Stimulated activated CD4-positive, alpha-beta T cell treated with anti-CD3 and anti-CD28 coated beads, Interleukin-2, amount 100 ng/mL, for 48 hours (primary cell): ENCODE measurements at regions not wholly inside any gene's neighbourhood (a gene's known extent, or its start where the extent isn't known, plus 50 kb on each side); places are given as distances from the start of the nearest gene placed in this dataset.

Experiments
- DNase-seq, 2 donors: peaks; one replicate each; pipeline ENCODE4 v3.0.0-alpha.2; 2020

GRCh38 chr5:20615888-20616563, 628.0 kb upstream of the CDH18 start:
- no peak for DNase-seq

GRCh38 chr5:20611620-20612019, 623.6 kb upstream of the CDH18 start:
- no peak for DNase-seq

- no peak for DNase-seq
These were observed 622.7 kb upstream of the CDH18 start for GRCh38 chr5:20610681-20611080.

GRCh38 chr5:20609126-20609525, 621.1 kb upstream of the CDH18 start:
- DNase-seq = no peak

GRCh38 chr5:20608567-20608966, 620.6 kb upstream of the CDH18 start:
- DNase-seq = no peak

DNA sequence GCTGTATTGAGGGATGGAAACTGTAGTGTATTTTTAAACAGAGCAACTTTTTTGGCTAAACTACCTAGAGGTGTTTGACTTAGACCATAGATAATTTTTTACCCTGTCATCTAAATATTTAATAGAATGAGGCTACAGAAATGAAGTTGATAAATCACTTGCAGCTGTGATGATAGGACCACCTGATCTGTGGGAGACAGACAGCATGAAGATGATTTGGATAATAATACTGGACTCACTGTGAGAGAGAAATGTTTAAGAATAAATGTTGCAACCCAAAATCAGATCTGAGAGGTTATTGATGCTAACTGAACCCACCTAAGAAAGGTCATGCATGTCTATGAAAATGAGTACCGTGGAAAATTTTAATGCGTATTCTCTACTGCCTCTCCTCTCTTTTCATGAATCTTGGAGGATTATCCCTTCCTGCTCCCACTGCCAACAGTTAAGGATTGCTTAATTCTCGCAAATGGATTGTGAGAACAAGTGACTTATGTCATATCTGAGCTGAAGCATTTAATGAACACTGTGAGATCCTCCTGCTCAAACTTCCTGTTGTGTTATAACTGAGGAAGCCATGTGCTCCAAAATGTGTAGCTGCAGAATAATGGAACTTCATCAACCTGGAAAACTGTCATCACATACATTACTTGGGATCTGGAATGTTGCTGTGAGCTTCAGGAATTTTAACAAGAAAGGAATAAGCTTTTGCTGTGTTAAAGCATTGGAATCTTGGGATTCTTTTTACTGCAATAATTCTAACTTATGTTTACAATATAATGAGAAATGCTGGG, 617.9 kb upstream of the CDH18 start:
- DNase-seq = no peak

- DNase-seq = no peak
These were observed 617.0 kb upstream of the CDH18 start for GRCh38 chr5:20604992-20605391.

DNA sequence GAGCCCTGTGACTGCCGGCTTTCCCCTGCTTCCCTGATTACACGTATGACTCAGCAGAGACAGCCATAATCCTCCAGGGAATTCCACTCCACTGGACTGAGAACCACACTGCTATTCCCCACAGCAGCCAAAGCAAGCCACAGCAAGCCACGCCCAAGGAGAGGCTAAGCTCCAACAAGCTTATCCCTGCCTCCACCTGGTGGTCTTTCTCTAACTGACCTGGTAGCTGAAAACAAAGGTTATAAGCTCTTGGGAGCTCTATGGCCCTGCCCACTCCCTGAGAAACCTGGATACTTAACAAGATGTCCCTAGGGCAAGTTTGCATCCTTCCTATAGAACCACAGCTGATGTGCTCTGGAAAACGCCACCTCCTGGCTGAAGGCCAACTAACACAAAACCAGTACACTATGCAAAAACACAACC, 613.7 kb upstream of the CDH18 start:
- DNase-seq = no peak

DNA sequence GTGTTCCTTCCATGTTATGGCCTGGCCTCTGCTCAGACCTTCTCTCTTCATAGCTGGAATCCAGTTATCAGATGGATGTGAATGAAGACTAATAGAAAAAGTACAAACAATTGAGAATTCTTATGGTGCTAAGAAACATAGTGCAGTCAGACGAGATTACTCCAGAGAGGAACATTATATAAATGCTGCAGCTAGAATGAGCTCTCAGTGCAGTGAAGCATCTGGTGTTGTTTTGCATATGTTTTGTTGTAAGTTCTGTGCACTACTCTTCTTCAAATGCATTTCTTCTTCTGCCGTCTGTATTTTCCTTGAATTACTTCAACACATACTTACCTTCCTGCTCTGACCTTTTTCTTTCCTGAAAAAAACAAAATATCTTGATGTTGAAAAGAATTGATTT, 602.4 kb upstream of the CDH18 start:
- DNase-seq = no peak

GRCh38 chr5:20575571-20575970, 587.6 kb upstream of the CDH18 start:
- DNase-seq = no peak

GRCh38 chr5:20574576-20574975, 586.6 kb upstream of the CDH18 start:
- no peak for DNase-seq

DNA sequence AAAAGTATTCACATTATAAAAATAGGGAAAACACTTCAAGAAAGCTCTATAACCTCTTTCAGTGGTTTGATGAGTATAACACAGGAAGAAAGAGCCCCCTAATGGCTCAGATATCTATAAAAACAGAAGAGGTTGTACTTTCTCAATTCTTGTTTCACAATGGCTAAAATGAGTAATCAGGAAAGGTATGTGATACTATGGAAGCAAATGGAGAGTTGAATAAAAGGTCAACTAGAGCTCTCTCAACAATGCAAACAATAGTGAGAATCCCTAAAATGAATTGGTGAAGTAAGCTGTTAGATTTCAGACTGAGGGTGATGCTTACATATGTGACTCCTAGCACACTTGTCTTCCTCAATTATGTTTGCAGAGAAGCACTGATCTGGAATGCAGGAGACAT, 584.6 kb upstream of the CDH18 start:
- no peak for DNase-seq

GRCh38 chr5:20570486-20570885, 582.5 kb upstream of the CDH18 start:
- no peak for DNase-seq

DNA sequence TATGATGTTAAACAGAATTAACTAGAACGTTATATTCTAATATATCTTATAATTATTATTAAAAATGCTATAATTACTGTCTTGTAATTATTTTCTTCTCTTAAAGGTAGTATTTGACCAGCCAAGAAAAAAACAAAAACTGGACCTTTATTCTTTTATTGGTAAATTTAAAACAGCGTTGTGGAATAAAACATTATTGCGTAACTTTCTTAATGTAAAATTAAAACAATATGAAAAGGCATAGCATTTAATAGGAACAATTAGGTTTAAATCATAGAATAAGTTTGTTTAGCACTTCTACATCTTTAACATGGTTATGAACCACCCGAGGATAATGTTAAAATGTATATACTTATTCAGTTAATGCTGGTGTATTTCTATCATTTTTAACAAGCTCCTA, 574.5 kb upstream of the CDH18 start:
- DNase-seq = no peak

DNA sequence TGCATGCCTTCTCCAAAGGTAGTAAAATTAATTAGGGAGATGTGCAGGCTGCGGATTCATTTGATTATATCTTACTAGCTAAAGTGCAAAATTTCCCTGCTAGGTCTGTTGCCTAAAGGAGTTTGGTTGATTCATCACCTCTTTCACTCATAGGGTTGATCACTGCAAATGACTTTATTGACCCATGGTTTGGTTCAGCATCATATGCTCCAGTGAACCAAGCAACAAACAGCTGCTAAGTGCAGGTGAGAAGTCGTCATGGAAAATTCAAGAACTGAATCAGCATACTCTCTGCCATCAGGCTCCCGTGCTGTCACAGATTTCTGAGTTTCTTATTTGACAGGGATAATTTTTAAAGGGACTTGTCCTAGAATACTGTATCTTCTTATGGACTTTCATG, 571.8 kb upstream of the CDH18 start:
- DNase-seq = no peak

GRCh38 chr5:20556115-20556763, 568.2 kb upstream of the CDH18 start:
- DNase-seq = no peak

GRCh38 chr5:20555034-20555433, 567.0 kb upstream of the CDH18 start:
- DNase-seq = no peak

GRCh38 chr5:20554001-20554400, 566.0 kb upstream of the CDH18 start:
- no peak for DNase-seq

DNA sequence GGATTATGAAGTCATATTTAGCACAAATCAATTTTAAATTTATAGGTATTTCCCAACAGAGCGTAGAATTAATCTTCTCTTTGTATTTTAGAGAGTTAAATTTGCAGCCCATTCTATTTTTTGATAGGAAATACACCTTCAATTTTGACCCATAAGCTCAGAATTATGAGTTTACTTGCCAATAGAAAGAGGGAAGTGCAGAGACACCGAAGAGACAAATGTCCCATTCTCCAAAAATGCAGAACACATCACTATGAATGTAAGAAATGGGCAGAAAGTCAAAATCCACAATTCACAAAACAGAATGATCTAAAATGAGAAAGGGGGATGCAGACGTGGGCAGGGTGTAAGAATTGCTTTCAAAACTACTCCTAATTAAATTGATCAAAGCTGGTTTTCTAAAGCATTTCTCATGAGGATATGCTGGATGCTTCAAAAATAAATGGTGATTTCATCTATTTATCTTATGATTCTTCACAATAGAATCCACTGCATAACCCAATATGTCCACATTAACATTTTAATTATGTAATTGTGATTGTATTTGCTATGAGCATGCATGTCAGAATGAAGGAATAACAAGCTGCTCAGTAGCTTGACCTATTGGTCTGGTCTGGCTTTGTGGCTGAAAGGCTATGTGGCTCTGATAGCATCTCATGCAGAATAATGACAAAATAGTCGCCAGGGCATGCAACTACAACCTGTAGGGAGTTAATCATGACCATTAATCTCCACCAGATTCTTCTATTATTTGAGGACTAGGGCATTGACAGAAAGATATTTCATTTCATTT, 550.1 kb upstream of the CDH18 start:
- no peak for DNase-seq

DNA sequence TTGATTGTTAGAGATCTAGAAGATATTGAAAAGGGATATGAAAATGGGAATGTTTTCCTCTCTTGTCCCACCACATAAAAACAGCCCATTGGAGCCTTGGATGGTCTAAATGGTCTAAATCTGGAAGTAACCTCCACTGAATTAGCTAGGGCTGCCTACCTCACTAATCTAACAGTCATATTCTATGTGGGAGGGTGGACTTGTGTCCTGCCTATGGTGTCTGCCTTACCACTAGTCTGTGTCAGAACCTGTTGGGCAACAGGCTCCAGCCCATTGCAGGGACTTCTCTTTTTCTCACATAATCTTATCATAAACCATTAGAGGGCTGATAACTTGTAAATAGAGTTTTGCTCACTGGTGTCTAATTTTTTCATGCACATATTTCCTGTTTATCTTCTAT, 548.8 kb upstream of the CDH18 start:
- DNase-seq = no peak

DNA sequence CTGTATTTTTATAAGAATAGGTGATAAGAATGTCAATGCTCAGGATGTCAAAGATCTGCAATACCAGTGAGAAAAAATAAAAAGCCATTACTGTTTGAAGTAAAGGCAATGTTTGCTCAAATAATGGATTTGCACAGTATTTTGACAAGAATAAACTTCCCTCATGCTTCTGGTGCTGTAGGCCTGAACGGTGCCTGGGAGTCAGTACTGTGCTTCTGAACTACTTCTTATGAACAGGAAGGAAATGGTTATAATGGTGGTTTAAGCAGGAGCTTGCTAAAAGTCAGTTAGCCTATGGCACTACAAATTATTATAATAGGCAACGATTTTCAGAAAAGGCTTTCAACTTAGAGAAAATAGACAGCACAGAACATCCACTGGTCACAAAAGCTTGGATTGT, 548.3 kb upstream of the CDH18 start:
- DNase-seq = no peak

- DNase-seq = no peak
These were observed 540.5 kb upstream of the CDH18 start for GRCh38 chr5:20528471-20528870.

- no peak for DNase-seq
These were observed 537.1 kb upstream of the CDH18 start for GRCh38 chr5:20524991-20525529.
